ENCODE measurements at regions not wholly inside any gene's neighbourhood (a gene's known extent, or its start where the extent isn't known, plus 50 kb on each side); places are given as distances from the start of the nearest gene placed in this dataset.
"Not testable (repeated sequence)": the region's sequence is repeated elsewhere in the genome, so short reads cannot be mapped to it uniquely, and the experiment has no call there.

- no peak for DNase-seq (ENCODE audit: low read depth in 2 of 2)
Measured at GRCh38 chr2:240240017-240240734, 99.7 kb upstream of the OTOS start.

GRCh38 chr2:240240781-240241180 lies 100.3 kb upstream of the OTOS start:
- no peak for DNase-seq (ENCODE audit: low read depth in 2 of 2)

- DNase-seq (ENCODE audit: low read depth in 2 of 2): no peak
Measured at GRCh38 chr2:240241572-240241971, 101.1 kb upstream of the OTOS start.

- not testable (repeated sequence) for DNase-seq (ENCODE audit: low read depth in 2 of 2)
Measured at GRCh38 chr2:240243049-240243448, 102.6 kb upstream of the OTOS start.

- no peak for DNase-seq (ENCODE audit: low read depth in 2 of 2)
Measured at GRCh38 chr2:240244543-240244942, 104.1 kb upstream of the OTOS start.

GRCh38 chr2:240245184-240245583 lies 104.7 kb upstream of the OTOS start:
- DNase-seq (ENCODE audit: low read depth in 2 of 2): no peak

GRCh38 chr2:240245706-240246105 lies 105.2 kb upstream of the OTOS start:
- DNase-seq (ENCODE audit: low read depth in 2 of 2): no peak

GRCh38 chr2:240246173-240246820 lies 105.8 kb upstream of the OTOS start:
- DNase-seq (ENCODE audit: low read depth in 2 of 2): no peak

GRCh38 chr2:240247241-240247867 lies 106.9 kb upstream of the OTOS start:
- no peak for DNase-seq (ENCODE audit: low read depth in 2 of 2)

GRCh38 chr2:240247868-240248720 lies 107.6 kb upstream of the OTOS start:
- no peak for DNase-seq (ENCODE audit: low read depth in 2 of 2)

GRCh38 chr2:240248721-240249422 lies 108.4 kb upstream of the OTOS start:
- no peak for DNase-seq (ENCODE audit: low read depth in 2 of 2)

- DNase-seq (ENCODE audit: low read depth in 2 of 2): no peak
Measured at GRCh38 chr2:240249423-240250149, 109.1 kb upstream of the OTOS start.

- DNase-seq (ENCODE audit: low read depth in 2 of 2): no peak
Measured at GRCh38 chr2:240250150-240250984, 109.9 kb upstream of the OTOS start.

- DNase-seq (ENCODE audit: low read depth in 2 of 2): no peak
Measured at GRCh38 chr2:240250985-240251847, 110.8 kb upstream of the OTOS start.

GRCh38 chr2:240251848-240252190 lies 111.4 kb upstream of the OTOS start:
- DNase-seq (ENCODE audit: low read depth in 2 of 2): no peak

GRCh38 chr2:240252191-240252871 lies 111.9 kb upstream of the OTOS start:
- no peak for DNase-seq (ENCODE audit: low read depth in 2 of 2)

GRCh38 chr2:240252872-240253511 lies 112.5 kb upstream of the OTOS start:
- no peak for DNase-seq (ENCODE audit: low read depth in 2 of 2)

GRCh38 chr2:240253583-240254145 lies 113.2 kb upstream of the OTOS start:
- DNase-seq (ENCODE audit: low read depth in 2 of 2): no peak

All from stimulated activated CD8-positive, alpha-beta memory T cell treated with anti-CD3 and anti-CD28 coated beads, Interleukin-2, amount 100 ng/mL, for 1 hour (primary cell).